ENCODE measurements at regions not wholly inside any gene's neighbourhood (a gene's known extent, or its start where the extent isn't known, plus 50 kb on each side); places are given as distances from the start of the nearest gene placed in this dataset.
A peak's percentile ranks its signal among the peaks of the same experiment; 100 is the strongest.

GRCh38 chrX:134747006-134747405, 50.0 kb downstream of the PABIR2 start:
- H3K27me3 ChIP-seq (ENCODE audit: insufficient read depth, low read depth, severe bottlenecking): peaks cover 3% of the 10 kb centered on the region
- no peak for TF ChIP-seq CTCF (IDR thresholded peaks at IDR 0.05; ENCODE audit: low read depth, low read length)
- DNase-seq: no peak

GRCh38 chrX:134746410-134746785, 50.6 kb downstream of the PABIR2 start:
- DNase-seq: no peak
- no peaks in the 10 kb centered on the region for H3K36me3 ChIP-seq
- no peak overlapping the region for H3K27ac ChIP-seq
- H3K9me3 ChIP-seq (ENCODE audit: severe bottlenecking): no peaks in the 10 kb centered on the region
- no peak for TF ChIP-seq CTCF (IDR thresholded peaks at IDR 0.05; ENCODE audit: low read depth, low read length)
- peaks cover 3% of the 10 kb centered on the region for H3K27me3 ChIP-seq (ENCODE audit: insufficient read depth, low read depth, severe bottlenecking)
- no peak overlapping the region for H3K4me3 ChIP-seq (ENCODE audit: low read depth, low read length)

More at GRCh38 chrX:134747006-134747405, 50.0 kb downstream of the PABIR2 start:
- H3K36me3 ChIP-seq: no peaks in the 10 kb centered on the region
- H3K27ac ChIP-seq: no peak overlapping the region
- no peak overlapping the region for H3K4me3 ChIP-seq (ENCODE audit: low read depth, low read length)
- no peaks in the 10 kb centered on the region for H3K9me3 ChIP-seq (ENCODE audit: severe bottlenecking)

- TF ChIP-seq CTCF (IDR thresholded peaks at IDR 0.05; ENCODE audit: low read depth, low read length): no peak
These were observed 51.2 kb downstream of the PABIR2 start for GRCh38 chrX:134745636-134746409.

GRCh38 chrX:134743091-134743490, 53.9 kb downstream of the PABIR2 start:
- H3K4me3 ChIP-seq (ENCODE audit: low read depth, low read length): no peak overlapping the region
- no peaks in the 10 kb centered on the region for H3K36me3 ChIP-seq
- H3K27ac ChIP-seq: no peak overlapping the region
- no peak for TF ChIP-seq CTCF (IDR thresholded peaks at IDR 0.05; ENCODE audit: low read depth, low read length)
- H3K27me3 ChIP-seq (ENCODE audit: insufficient read depth, low read depth, severe bottlenecking): peaks cover 3% of the 10 kb centered on the region
- DNase-seq: no peak
- no peaks in the 10 kb centered on the region for H3K9me3 ChIP-seq (ENCODE audit: severe bottlenecking)

More at GRCh38 chrX:134745636-134746409, 51.2 kb downstream of the PABIR2 start:
- no peak overlapping the region for H3K4me3 ChIP-seq (ENCODE audit: low read depth, low read length)
- H3K9me3 ChIP-seq (ENCODE audit: severe bottlenecking): no peaks in the 10 kb centered on the region
- H3K27ac ChIP-seq: no peak overlapping the region
- DNase-seq: no peak
- H3K36me3 ChIP-seq: no peaks in the 10 kb centered on the region
- peaks cover 3% of the 10 kb centered on the region for H3K27me3 ChIP-seq (ENCODE audit: insufficient read depth, low read depth, severe bottlenecking)

- peaks cover 3% of the 10 kb centered on the region for H3K27me3 ChIP-seq (ENCODE audit: insufficient read depth, low read depth, severe bottlenecking)
- H3K27ac ChIP-seq: no peak overlapping the region
- no peaks in the 10 kb centered on the region for H3K36me3 ChIP-seq
- no peak for TF ChIP-seq CTCF (IDR thresholded peaks at IDR 0.05; ENCODE audit: low read depth, low read length)
- no peak for DNase-seq
- no peak overlapping the region for H3K4me3 ChIP-seq (ENCODE audit: low read depth, low read length)
- no peaks in the 10 kb centered on the region for H3K9me3 ChIP-seq (ENCODE audit: severe bottlenecking)
These were observed 54.4 kb downstream of the PABIR2 start for GRCh38 chrX:134742573-134742972.

GRCh38 chrX:134741746-134742145, 55.3 kb downstream of the PABIR2 start:
- peak; percentile 61 for DNase-seq
- H3K27ac ChIP-seq: no peak overlapping the region
- no peak for TF ChIP-seq CTCF (IDR thresholded peaks at IDR 0.05; ENCODE audit: low read depth, low read length)
- H3K27me3 ChIP-seq (ENCODE audit: insufficient read depth, low read depth, severe bottlenecking): peaks cover 3% of the 10 kb centered on the region
- H3K36me3 ChIP-seq: no peaks in the 10 kb centered on the region
- no peaks in the 10 kb centered on the region for H3K9me3 ChIP-seq (ENCODE audit: severe bottlenecking)
- no peak overlapping the region for H3K4me3 ChIP-seq (ENCODE audit: low read depth, low read length)

All from WERI-Rb-1 (cell line).